ENCODE measurements at regions not wholly inside any gene's neighbourhood (a gene's known extent, or its start where the extent isn't known, plus 50 kb on each side); places are given as distances from the start of the nearest gene placed in this dataset.

- TF ChIP-seq CTCF (IDR thresholded peaks at IDR 0.05; ENCODE audit: low read depth, low read length, missing input control) (no peak), TAF1 (conservative IDR thresholded peaks at IDR 0.05) (no peak), MAX (IDR thresholded peaks at IDR 0.05) (no peak), EGR1 (IDR thresholded peaks at IDR 0.05; ENCODE audit: low read depth in 2 of 2) (no peak), GABPA (IDR thresholded peaks at IDR 0.05 in 1 of 2, conservative IDR thresholded peaks at IDR 0.05 in 1 of 2) (no peak), FOXA1 (IDR thresholded peaks at IDR 0.05) (no peak), HNF4A (conservative IDR thresholded peaks at IDR 0.05) (no peak), REST (IDR thresholded peaks at IDR 0.05) (no peak), YY1 (IDR thresholded peaks at IDR 0.05) (no peak), NR2F2 (IDR thresholded peaks at IDR 0.05) (peak; percentile 48), RXRA (IDR thresholded peaks at IDR 0.05) (no peak), SP1 (IDR thresholded peaks at IDR 0.05) (no peak), RAD21 (IDR thresholded peaks at IDR 0.05) (no peak), JUND (IDR thresholded peaks at IDR 0.05) (no peak)
Measured at GRCh38 chr6:71419217-71420094, 130.8 kb downstream of the OGFRL1 start.

Measured in liver (tissue), 3 donors.